ENCODE measurements at regions not wholly inside any gene's neighbourhood (a gene's known extent, or its start where the extent isn't known, plus 50 kb on each side); places are given as distances from the start of the nearest gene placed in this dataset.
"Not testable (repeated sequence)": the region's sequence is repeated elsewhere in the genome, so short reads cannot be mapped to it uniquely, and the experiment has no call there.

GRCh38 chr9:19927560-19927959 is 138.7 kb upstream of the SLC24A2 start:
- DNase-seq, result no peak

- DNase-seq, result no peak
Observed at GRCh38 chr9:19926774-19927173, 137.9 kb upstream of the SLC24A2 start.

GRCh38 chr9:19925674-19926503 is 137.1 kb upstream of the SLC24A2 start:
- DNase-seq, result peak; percentile 90

GRCh38 chr9:19924080-19924479 is 135.2 kb upstream of the SLC24A2 start:
- DNase-seq, result peak; percentile 10

GRCh38 chr9:19922476-19923118 is 133.8 kb upstream of the SLC24A2 start:
- DNase-seq, result peak; percentile 48

- no peak for DNase-seq
Observed at GRCh38 chr9:19920401-19920800, 131.6 kb upstream of the SLC24A2 start.

GRCh38 chr9:19918630-19919029 is 129.8 kb upstream of the SLC24A2 start:
- DNase-seq, result peak; percentile 27

- no peak for DNase-seq
Observed at GRCh38 chr9:19914044-19914443, 125.2 kb upstream of the SLC24A2 start.

- DNase-seq, result no peak
Observed at GRCh38 chr9:19913151-19913550, 124.3 kb upstream of the SLC24A2 start.

- DNase-seq, result no peak
Observed at GRCh38 chr9:19903076-19903475, 114.2 kb upstream of the SLC24A2 start.

- peak; percentile 94 for DNase-seq
Observed at GRCh38 chr9:19901586-19901985, 112.7 kb upstream of the SLC24A2 start.

- DNase-seq, result no peak
Observed at GRCh38 chr9:19896161-19896560, 107.3 kb upstream of the SLC24A2 start.

- DNase-seq, result not testable (repeated sequence)
Observed at GRCh38 chr9:19895578-19895977, 106.7 kb upstream of the SLC24A2 start.

GRCh38 chr9:19895006-19895405 is 106.2 kb upstream of the SLC24A2 start:
- DNase-seq, result no peak

- no peak for DNase-seq
Observed at GRCh38 chr9:19885608-19886007, 96.8 kb upstream of the SLC24A2 start.

GRCh38 chr9:19879062-19879461 is 90.2 kb upstream of the SLC24A2 start:
- DNase-seq, result no peak

- no peak for DNase-seq
Observed at GRCh38 chr9:19876569-19877316, 87.9 kb upstream of the SLC24A2 start.

- no peak for DNase-seq
Observed at GRCh38 chr9:19875291-19875920, 86.6 kb upstream of the SLC24A2 start.

GRCh38 chr9:19873188-19873587 is 84.4 kb upstream of the SLC24A2 start:
- not testable (repeated sequence) for DNase-seq

GRCh38 chr9:19870988-19871387 is 82.2 kb upstream of the SLC24A2 start:
- no peak for DNase-seq

GRCh38 chr9:19840953-19841352 is 52.1 kb upstream of the SLC24A2 start:
- no peak for DNase-seq

All from hematopoietic multipotent progenitor cell treated with erythropoietin and hydrocortisone succinate and interleukin-3 and kit ligand, for 6 days (in vitro differentiated cells).